H9 (cell line): ENCODE measurements at regions not wholly inside any gene's neighbourhood (a gene's known extent, or its start where the extent isn't known, plus 50 kb on each side); places are given as distances from the start of the nearest gene placed in this dataset.

Experiments used
- DNase-seq: peaks from one replicate; pipeline ENCODE4 v3.0.0-alpha.2; 2017
- H2AFZ ChIP-seq: one replicate; pipeline ENCODE4 v1.6.1; 2013; ENCODE audit warnings: mild to moderate bottlenecking, low read length, control low read depth, moderate library complexity
- H2AK5ac ChIP-seq: 2 replicates; pipeline ENCODE4 v1.6.1; 2013; ENCODE audit warnings: low read length, control low read depth, mixed read lengths; ENCODE audit not compliant: insufficient read length
- H2BK120ac ChIP-seq: one replicate; pipeline ENCODE4 v1.6.1; 2013; ENCODE audit warnings: low read depth, mild to moderate bottlenecking, low read length, control low read depth, inconsistent platforms; ENCODE audit not compliant: poor library complexity, severe bottlenecking
- H2BK12ac ChIP-seq: 2 replicates; pipeline ENCODE4 v1.6.1; 2013; ENCODE audit warnings: low read length, control low read depth, mixed read lengths, low read depth; ENCODE audit not compliant: insufficient read length
- H2BK15ac ChIP-seq: 2 replicates; pipeline ENCODE4 v1.6.1; 2013; ENCODE audit warnings: low read depth, low read length, control low read depth
- H2BK20ac ChIP-seq: one replicate; pipeline ENCODE4 v1.6.1; 2013; ENCODE audit warnings: low read depth, mild to moderate bottlenecking, low read length, control low read depth, inconsistent platforms; ENCODE audit not compliant: poor library complexity, severe bottlenecking
- H2BK5ac ChIP-seq: 2 replicates; pipeline ENCODE4 v1.6.1; 2013; ENCODE audit warnings: low read length, control low read depth, mixed read lengths; ENCODE audit not compliant: insufficient read length
- H3K14ac ChIP-seq: 2 replicates; pipeline ENCODE4 v1.6.1; 2013; ENCODE audit warnings: low read length, control low read depth; ENCODE audit not compliant: insufficient read depth
- H3K18ac ChIP-seq: 2 replicates; pipeline ENCODE4 v1.6.1; 2013; ENCODE audit warnings: low read depth, mild to moderate bottlenecking, mixed read lengths, low read length, control low read depth; ENCODE audit not compliant: insufficient read length
- H3K23ac ChIP-seq: 2 replicates; pipeline ENCODE4 v1.6.1; 2013; ENCODE audit warnings: low read length, control low read depth, mixed read lengths, low read depth; ENCODE audit not compliant: insufficient read length
- H3K23me2 ChIP-seq: 2 replicates; pipeline ENCODE4 v1.6.1; 2013; ENCODE audit warnings: low read depth, mild to moderate bottlenecking, mixed read lengths, low read length, control low read depth; ENCODE audit not compliant: insufficient read length, poor library complexity, severe bottlenecking
- H3K27ac ChIP-seq: 2 replicates; pipeline ENCODE4 v1.5.1; 2013; ENCODE audit warnings: low read length, control low read depth, mixed read lengths, low read depth; ENCODE audit not compliant: insufficient read length
- H3K27me3 ChIP-seq: 2 replicates; pipeline ENCODE4 v1.6.1; 2013; ENCODE audit warnings: low read length, control low read depth, inconsistent platforms; ENCODE audit not compliant: insufficient read depth
- H3K4ac ChIP-seq: 2 replicates; pipeline ENCODE4 v1.6.1; 2013; ENCODE audit warnings: low read depth, mild to moderate bottlenecking, control low read depth, inconsistent platforms, low read length, moderate library complexity
- H3K4me1 ChIP-seq: 2 replicates; pipeline ENCODE4 v1.6.1; 2013; ENCODE audit warnings: low read length, control low read depth, inconsistent platforms; ENCODE audit not compliant: insufficient read depth
- H3K4me2 ChIP-seq: 2 replicates; pipeline ENCODE4 v1.6.1; 2013; ENCODE audit warnings: low read length, control low read depth, mixed read lengths; ENCODE audit not compliant: insufficient read length, insufficient read depth
- H3K56ac ChIP-seq: 2 replicates; pipeline ENCODE4 v1.6.1; 2013; ENCODE audit warnings: low read depth, mild to moderate bottlenecking, mixed read lengths, low read length, control low read depth; ENCODE audit not compliant: insufficient read length
- H3K79me1 ChIP-seq: 2 replicates; pipeline ENCODE4 v1.6.1; 2013; ENCODE audit warnings: low read depth, mild to moderate bottlenecking, moderate library complexity, low read length, control low read depth, inconsistent platforms; ENCODE audit not compliant: insufficient read depth, poor library complexity, severe bottlenecking
- H3K79me2 ChIP-seq: 2 replicates; pipeline ENCODE4 v1.6.1; 2013; ENCODE audit warnings: low read length, control low read depth, inconsistent platforms; ENCODE audit not compliant: insufficient read depth
- H3K9ac ChIP-seq: 2 replicates; pipeline ENCODE4 v1.6.1; 2013; ENCODE audit warnings: low read length, control low read depth, mixed read lengths; ENCODE audit not compliant: insufficient read length; ENCODE audit errors: extremely low read depth
- H3K9me3 ChIP-seq: one replicate; pipeline ENCODE4 v1.6.1; 2013; ENCODE audit warnings: low read depth, low read length, inconsistent platforms; ENCODE audit not compliant: control insufficient read depth
- H3T11ph ChIP-seq: one replicate; pipeline ENCODE4 v1.6.1; 2013; ENCODE audit warnings: mild to moderate bottlenecking, low read length, control low read depth, inconsistent platforms
- H4K20me1 ChIP-seq: one replicate; pipeline ENCODE4 v1.6.1; 2013; ENCODE audit not compliant: control insufficient read depth, insufficient read length, insufficient read depth
- H4K5ac ChIP-seq: 2 replicates; pipeline ENCODE4 v1.6.1; 2013; ENCODE audit warnings: low read depth, mild to moderate bottlenecking, mixed read lengths, low read length, control low read depth; ENCODE audit not compliant: insufficient read length
- H4K8ac ChIP-seq: replicated peaks from 2 replicates; pipeline ENCODE4 v1.6.1; 2013; ENCODE audit warnings: low read length, control low read depth, mixed read lengths, low read depth; ENCODE audit not compliant: insufficient read length
- H4K91ac ChIP-seq: 2 replicates; pipeline ENCODE4 v1.6.1; 2013; ENCODE audit warnings: low read depth, mild to moderate bottlenecking, moderate library complexity, mixed read lengths, low read length, control low read depth; ENCODE audit not compliant: insufficient read length
- H3K27ac Mint-ChIP-seq, 3 experiments: 2 replicates in 2 of 3; 3 replicates in 1 of 3; pipeline ENCODE4 v1.8.0; 2020 to 2021; ENCODE audit warnings: mixed read lengths in 3 of 3, mild to moderate bottlenecking in 1 of 3, moderate library complexity in 1 of 3
- H3K27me3 Mint-ChIP-seq: 2 replicates; pipeline ENCODE4 v1.8.0; 2021; ENCODE audit warnings: low read depth, mild to moderate bottlenecking, moderate library complexity, mixed read lengths
- H3K36me3 Mint-ChIP-seq, 3 experiments: 2 replicates in 2 of 3; 3 replicates in 1 of 3; pipeline ENCODE4 v1.8.0; 2020 to 2021; ENCODE audit warnings: low read depth in 3 of 3, mixed read lengths in 3 of 3; ENCODE audit not compliant: insufficient read depth in 1 of 3
- H3K4me1 Mint-ChIP-seq, 2 experiments: 2 replicates each; pipeline ENCODE4 v1.8.0; 2020; ENCODE audit warnings: mixed read lengths in 2 of 2
- H3K4me3 Mint-ChIP-seq, 2 experiments: 2 replicates in 1 of 2; 3 replicates in 1 of 2; pipeline ENCODE4 v1.8.0; 2020 to 2021; ENCODE audit warnings: mild to moderate bottlenecking in 2 of 2, mixed read lengths in 2 of 2, moderate library complexity in 1 of 2
- H3K9me3 Mint-ChIP-seq, 2 experiments: 2 replicates in 1 of 2; 3 replicates in 1 of 2; pipeline ENCODE4 v1.8.0; 2020; ENCODE audit warnings: mild to moderate bottlenecking in 2 of 2, mixed read lengths in 2 of 2, moderate library complexity in 1 of 2
- CTCF ChIP-seq: fragments of 200-600 bp; sonication (generic); conservative IDR thresholded peaks from 3 replicates; pipeline ENCODE4 v1.8.0; 2021; ENCODE audit warnings: antibody characterized with exemption, mild to moderate bottlenecking
- WGBS: extraction: QIAGEN DNeasy Blood & Tissue Kit; methylation state at CpG from one replicate; pipeline ENCODE4 v1.1.7; 2013; ENCODE audit warnings: missing lambda C conversion rate, low lambda C conversion rate, mixed read lengths; ENCODE audit not compliant: insufficient read length; ENCODE audit errors: extremely low coverage; 5-methylcytosine and 5-hydroxymethylcytosine counted together

GRCh38 chr4:45160951-45161350 lies 434.6 kb upstream of the GNPDA2 start:
- Histone ChIP-seq H2BK5ac (no peak overlapping the region), H3K27me3 (no peaks in the 10 kb centered on the region), H3K56ac (no peak overlapping the region), H3T11ph (no peak overlapping the region), H2AK5ac (no peak overlapping the region), H3K18ac (no peak overlapping the region), H3K4me2 (no peak overlapping the region), H2BK20ac (no peak overlapping the region), H4K91ac (no peak overlapping the region), H3K9ac (no peak overlapping the region), H3K79me2 (no peaks in the 10 kb centered on the region), H3K79me1 (no peaks in the 10 kb centered on the region), H2BK120ac (no peak overlapping the region), H3K23ac (no peak overlapping the region), H3K14ac (no peak overlapping the region), H3K27ac (no peak overlapping the region), H4K5ac (no peak overlapping the region), H3K4ac (no peak overlapping the region), H4K8ac (no peak overlapping the region), H3K9me3 (no peaks in the 10 kb centered on the region), H2BK12ac (no peak overlapping the region), H2AFZ (no peak overlapping the region), H2BK15ac (no peak overlapping the region), H3K4me1 (no peaks in the 10 kb centered on the region), H3K23me2 (no peaks in the 10 kb centered on the region), H4K20me1 (no peaks in the 10 kb centered on the region)
- Mint-ChIP-seq H3K4me3 (no peak overlapping the region), H3K36me3 (no peaks in the 10 kb centered on the region), H3K9me3 (peaks cover under 1 to 3% of the 10 kb centered on the region in 2 experiments; a peak in 3 of 5 replicates), H3K4me1 (no peaks in the 10 kb centered on the region), H3K27me3 (no peaks in the 10 kb centered on the region), H3K27ac (no peak overlapping the region)
- no peak for TF ChIP-seq CTCF
- no CpG with 5 or more reads among the region's 3 CpGs for WGBS
- DNase-seq, result no peak
